ENCODE measurements at regions not wholly inside any gene's neighbourhood (a gene's known extent, or its start where the extent isn't known, plus 50 kb on each side); places are given as distances from the start of the nearest gene placed in this dataset.

GRCh38 chr2:104049438-104049837, 804.5 kb upstream of the POU3F3 start (continued):
- TF ChIP-seq ZNF462 (CRISPR knock-in tag; IDR thresholded peaks at IDR 0.05) (no peak), JUNB (IDR thresholded peaks at IDR 0.05; ENCODE audit: unreplicated experiment) (no peak), POLR2AphosphoS5 (IDR thresholded peaks at IDR 0.05; ENCODE audit: low read depth) (no peak), EZH2phosphoT487 (IDR thresholded peaks at IDR 0.05; ENCODE audit: unreplicated experiment) (no peak), CREB1 (CRISPR knock-in tag; IDR thresholded peaks at IDR 0.05; ENCODE audit: low read depth) (no peak), STAT1 (IDR thresholded peaks at IDR 0.05; ENCODE audit: unreplicated experiment) (no peak), ZNF114 (CRISPR knock-in tag; IDR thresholded peaks at IDR 0.05) (no peak), EZH2 (IDR thresholded peaks at IDR 0.05; ENCODE audit: low read depth, unreplicated experiment) (no peak)

- H2AFZ ChIP-seq = no peak overlapping the region
- H3K27ac ChIP-seq (ENCODE audit: low read depth) = no peak overlapping the region
- Mint-ChIP-seq H3K27ac (no peak overlapping the region), H3K9me3 (no peaks in the 10 kb centered on the region), H3K4me3 (no peak overlapping the region), H3K36me3 (ENCODE audit: low read depth) (no peaks in the 10 kb centered on the region), H3K4me1 (peaks cover 20% of the 10 kb centered on the region; the same call in 2 of the 3 replicates), H3K27me3 (ENCODE audit: insufficient read depth, low read depth, poor library complexity) (peaks cover 2% of the 10 kb centered on the region)
- DNase-seq (ENCODE audit: low spot score) (no peak), ATAC-seq (no peak)
- H3K36me3 ChIP-seq (ENCODE audit: insufficient read depth) = no peaks in the 10 kb centered on the region
- no peaks in the 10 kb centered on the region for H3K27me3 ChIP-seq (ENCODE audit: insufficient read depth)
- H3K4me1 ChIP-seq (ENCODE audit: insufficient read depth) = peaks cover 7% of the 10 kb centered on the region
- no peak overlapping the region for H3K4me3 ChIP-seq
- H4K20me1 ChIP-seq (replicated peaks; ENCODE audit: insufficient read depth) = no peaks in the 10 kb centered on the region
- H3K4me2 ChIP-seq = no peak overlapping the region
- no peaks in the 10 kb centered on the region for H3F3A ChIP-seq (replicated peaks; ENCODE audit: low read depth)
- no peaks in the 10 kb centered on the region for H3K9me2 ChIP-seq (ENCODE audit: insufficient read depth)
- H3K79me2 ChIP-seq (replicated peaks; ENCODE audit: insufficient read depth) = no peaks in the 10 kb centered on the region
- TF ChIP-seq ZNF331 (CRISPR knock-in tag; IDR thresholded peaks at IDR 0.05; ENCODE audit: low read depth) = no peak
- no peak for TF ChIP-seq NANOG (IDR thresholded peaks at IDR 0.05; ENCODE audit: borderline replicate concordance)
- no peak for TF ChIP-seq ZNF462 (CRISPR knock-in tag; IDR thresholded peaks at IDR 0.05)
Measured at GRCh38 chr2:104049981-104050380, 803.9 kb upstream of the POU3F3 start.
